ENCODE measurements at regions not wholly inside any gene's neighbourhood (a gene's known extent, or its start where the extent isn't known, plus 50 kb on each side); places are given as distances from the start of the nearest gene placed in this dataset.
"Not testable (repeated sequence)": the region's sequence is repeated elsewhere in the genome, so short reads cannot be mapped to it uniquely, and the experiment has no call there.

- no peak for DNase-seq (ENCODE audit: low read depth)
Measured at GRCh38 chr2:89000235-89000634, 308.8 kb downstream of the RPIA start.

- DNase-seq (ENCODE audit: low read depth), result not testable (repeated sequence)
Measured at GRCh38 chr2:89004238-89004637, 312.8 kb downstream of the RPIA start.

DNA sequence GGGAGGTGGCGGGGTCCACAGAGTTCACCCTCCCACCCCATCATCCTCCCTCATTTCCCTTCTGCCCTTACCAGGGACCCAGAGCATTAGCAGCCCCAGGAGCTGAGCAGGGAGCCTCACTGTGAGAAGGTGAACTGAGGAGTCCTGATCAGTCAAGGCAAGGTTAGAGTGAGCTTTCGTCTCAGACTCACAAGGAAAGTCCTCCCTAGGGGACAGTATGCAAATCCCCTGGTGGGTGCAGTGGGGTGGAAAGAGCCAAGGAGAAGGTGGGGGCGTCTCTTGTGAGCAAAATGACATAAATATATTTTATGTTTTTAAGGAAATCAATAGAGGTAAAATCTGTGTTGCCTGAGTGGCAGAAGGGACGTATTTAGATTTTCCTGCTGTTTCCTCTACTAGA, 329.1 kb downstream of the RPIA start:
- not testable (repeated sequence) for DNase-seq (ENCODE audit: low read depth)

DNA sequence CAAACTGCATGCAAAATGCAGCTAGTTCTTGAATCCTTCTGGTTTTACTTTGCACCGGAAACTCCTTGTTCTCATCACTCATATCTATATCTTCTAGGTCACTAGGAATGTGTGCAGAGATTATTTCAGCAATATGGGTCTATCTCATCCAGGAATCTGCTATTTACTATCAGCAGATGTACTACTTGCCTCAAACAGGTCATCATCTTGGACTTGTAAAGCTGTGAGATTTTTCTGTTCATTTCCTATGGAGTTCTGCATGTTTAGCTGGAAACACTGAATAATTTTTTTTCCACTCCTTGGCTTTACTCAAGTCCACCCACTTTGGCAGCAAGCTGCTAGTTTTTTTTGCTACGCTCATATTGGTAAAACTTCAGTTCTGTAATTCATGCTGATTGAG, 334.8 kb downstream of the RPIA start:
- not testable (repeated sequence) for DNase-seq (ENCODE audit: low read depth)

GRCh38 chr2:89027115-89027514, 335.6 kb downstream of the RPIA start:
- DNase-seq (ENCODE audit: low read depth), result not testable (repeated sequence)

DNA sequence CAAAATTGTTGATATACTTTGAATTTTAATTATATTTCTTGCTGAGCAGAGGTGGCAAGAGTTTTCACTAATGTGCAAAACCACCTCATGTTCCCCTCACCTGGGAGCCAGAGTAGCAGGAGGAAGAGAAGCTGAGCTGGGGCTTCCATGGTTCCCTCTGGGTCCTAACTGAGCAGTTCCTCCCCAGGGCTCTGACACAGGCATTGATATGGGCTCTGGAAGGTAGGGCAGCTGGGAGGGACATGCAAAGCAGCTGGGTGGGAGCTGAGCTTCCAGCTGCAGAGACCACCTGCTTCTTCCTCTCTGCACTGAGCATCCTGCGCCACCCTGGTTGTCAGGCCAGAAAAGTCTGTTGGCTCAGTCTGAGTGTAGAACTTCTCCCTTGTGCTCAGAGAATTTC, 336.1 kb downstream of the RPIA start:
- DNase-seq (ENCODE audit: low read depth), result not testable (repeated sequence)

- DNase-seq (ENCODE audit: low read depth), result not testable (repeated sequence)
Measured at GRCh38 chr2:89029257-89029656, 337.8 kb downstream of the RPIA start.

GRCh38 chr2:89048138-89049066, 356.9 kb downstream of the RPIA start:
- DNase-seq (ENCODE audit: low read depth), result not testable (repeated sequence)

- DNase-seq (ENCODE audit: low read depth), result not testable (repeated sequence)
Measured at GRCh38 chr2:89058616-89059015, 367.1 kb downstream of the RPIA start.

DNA sequence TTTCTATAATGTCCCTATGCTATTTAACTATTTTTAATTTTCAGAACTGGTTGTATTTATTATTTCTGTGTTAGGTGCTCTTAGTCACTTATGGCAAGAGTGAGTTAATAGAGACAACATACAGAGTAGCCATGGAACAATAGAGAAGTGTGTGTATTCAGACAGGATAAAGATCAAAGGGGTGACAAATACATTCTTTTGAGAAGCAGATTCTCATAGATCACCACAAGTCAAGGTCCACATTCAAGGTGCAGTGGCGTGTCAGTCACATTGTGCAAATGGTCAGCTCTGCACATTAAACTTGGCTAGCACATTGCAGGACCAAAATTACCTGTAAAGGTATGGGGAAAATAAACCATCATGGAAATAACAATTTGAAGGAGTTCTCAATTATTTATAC, 369.7 kb downstream of the RPIA start:
- DNase-seq (ENCODE audit: low read depth), result not testable (repeated sequence)

DNA sequence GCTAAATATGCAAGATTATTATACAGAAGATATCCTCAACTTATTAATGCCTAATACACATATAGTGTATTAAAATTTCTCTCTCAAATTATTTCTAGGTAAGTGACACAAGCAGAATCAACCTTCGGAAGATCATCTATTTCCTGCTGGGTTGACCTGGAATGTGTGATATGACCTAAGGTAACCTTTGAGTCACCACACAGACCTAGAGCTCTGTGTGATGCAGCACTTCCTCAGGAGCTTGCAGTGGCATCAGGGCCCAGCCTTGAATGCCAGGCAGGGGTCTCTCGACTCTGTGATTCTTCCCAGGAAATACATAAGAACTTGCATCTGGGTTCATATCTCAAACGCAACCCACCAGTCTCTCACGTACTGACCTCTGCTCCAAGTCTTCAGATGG, 385.3 kb downstream of the RPIA start:
- not testable (repeated sequence) for DNase-seq (ENCODE audit: low read depth)

DNA sequence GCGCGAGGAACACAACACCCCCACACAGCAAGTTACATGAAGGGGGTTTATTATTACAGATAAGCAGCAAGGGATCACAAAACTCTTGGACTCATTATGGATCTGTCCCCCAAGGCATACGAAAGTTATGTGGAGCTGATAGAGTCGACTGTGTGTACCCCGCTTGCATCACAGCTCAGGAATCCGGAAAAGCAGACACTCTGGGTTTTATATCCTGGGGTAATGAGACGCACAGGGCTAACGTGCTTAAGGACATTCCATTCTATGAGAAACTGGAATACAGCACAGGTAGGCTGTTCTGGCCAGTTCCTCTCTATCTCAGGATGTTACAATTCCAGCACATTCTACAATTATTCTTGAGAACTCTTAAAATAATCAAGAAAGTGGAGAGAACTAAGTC, 401.4 kb downstream of the RPIA start:
- not testable (repeated sequence) for DNase-seq (ENCODE audit: low read depth)

GRCh38 chr2:89095060-89095459, 403.6 kb downstream of the RPIA start:
- DNase-seq (ENCODE audit: low read depth), result not testable (repeated sequence)

DNA sequence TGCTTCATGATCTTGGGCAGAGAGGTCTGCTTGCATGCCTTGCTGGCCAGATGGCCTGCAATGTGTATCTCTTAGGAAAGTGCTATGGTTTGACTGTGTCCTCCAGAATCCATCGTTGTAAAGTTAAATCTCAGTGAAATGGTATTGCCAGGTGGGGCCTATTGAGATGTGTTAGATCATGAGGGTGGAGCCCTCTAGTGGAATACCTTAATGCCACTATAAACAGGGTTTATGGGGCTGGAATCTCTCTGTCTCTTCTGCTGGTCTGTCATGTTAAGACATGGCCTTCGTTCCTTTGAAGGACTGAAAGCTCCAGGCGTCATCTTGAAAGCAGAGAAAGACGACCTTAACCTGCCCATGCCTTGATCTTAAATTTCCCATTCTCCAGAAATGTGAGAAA, 411.1 kb downstream of the RPIA start:
- not testable (repeated sequence) for DNase-seq (ENCODE audit: low read depth)

- not testable (repeated sequence) for DNase-seq (ENCODE audit: low read depth)
Measured at GRCh38 chr2:89106369-89107019, 415.0 kb downstream of the RPIA start.

- not testable (repeated sequence) for DNase-seq (ENCODE audit: low read depth)
Measured at GRCh38 chr2:89112434-89112833, 421.0 kb downstream of the RPIA start.

DNA sequence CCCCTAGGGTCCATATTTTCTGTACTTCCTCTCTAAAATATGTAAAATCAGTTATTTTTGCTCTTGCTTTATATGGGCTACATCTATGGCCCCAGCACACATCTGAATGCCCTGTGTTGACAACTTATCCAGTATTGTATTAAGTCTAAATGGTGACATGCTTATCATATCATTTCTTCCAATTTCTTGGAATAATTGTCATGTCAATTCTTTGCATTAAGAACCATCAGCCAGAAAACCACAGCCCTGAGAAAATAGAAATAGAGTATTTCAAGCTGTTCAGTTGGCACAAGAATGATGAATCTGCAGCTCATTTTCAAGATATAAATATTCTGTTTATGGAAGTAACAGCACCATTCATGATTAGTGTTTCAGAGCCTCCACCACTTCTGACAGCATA, 421.8 kb downstream of the RPIA start:
- not testable (repeated sequence) for DNase-seq (ENCODE audit: low read depth)

DNA sequence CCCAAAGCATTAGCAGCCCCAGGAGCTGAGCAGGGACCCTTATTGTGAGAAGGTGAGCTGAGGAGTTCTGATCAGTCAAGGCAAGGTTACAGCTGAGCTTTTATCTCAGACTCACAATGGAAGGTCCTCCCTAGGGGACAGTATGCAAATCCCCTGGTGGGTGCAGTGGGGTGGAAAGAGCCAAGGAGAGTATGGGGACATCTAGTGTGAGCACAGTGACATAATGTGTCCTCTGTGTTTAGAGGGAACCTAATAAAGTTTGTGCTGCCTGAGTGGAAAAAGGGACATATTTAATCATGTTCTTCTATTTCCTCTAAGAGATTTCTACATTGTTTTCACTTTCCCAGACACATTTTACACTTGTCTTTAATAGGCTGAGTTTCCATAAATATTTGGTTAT, 438.0 kb downstream of the RPIA start:
- not testable (repeated sequence) for DNase-seq (ENCODE audit: low read depth)

DNA sequence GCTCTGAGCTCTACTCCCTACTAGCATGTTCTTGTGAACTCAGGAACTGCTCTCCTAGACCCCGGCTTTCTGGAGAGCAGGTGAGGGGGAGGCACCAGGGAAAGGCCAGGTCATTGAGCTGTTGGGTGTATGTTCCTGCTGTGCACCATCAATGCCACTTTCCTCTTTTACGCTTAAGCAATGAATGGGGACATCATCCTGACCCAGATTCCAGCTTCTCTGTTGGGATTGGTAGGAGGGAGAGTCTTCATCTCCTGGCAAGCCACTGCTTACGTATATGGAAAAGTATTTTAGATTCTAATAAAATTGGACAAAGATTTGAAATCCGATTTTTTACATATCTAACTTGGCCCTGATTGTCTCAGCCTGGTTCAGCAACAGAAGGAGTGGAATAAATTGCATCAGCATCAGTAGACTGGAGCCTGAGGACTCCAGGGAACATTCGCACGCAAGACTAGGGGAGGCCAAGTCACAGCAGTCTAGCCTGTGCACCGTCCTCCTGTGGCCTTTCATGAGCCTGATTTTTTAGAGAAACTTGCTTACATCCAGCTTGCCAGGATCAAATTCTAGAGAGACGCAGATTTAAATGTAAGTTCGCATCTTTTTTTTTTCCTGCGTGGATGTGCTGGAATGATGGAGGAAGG, 439.3 kb downstream of the RPIA start:
- DNase-seq (ENCODE audit: low read depth), result not testable (repeated sequence)

DNA sequence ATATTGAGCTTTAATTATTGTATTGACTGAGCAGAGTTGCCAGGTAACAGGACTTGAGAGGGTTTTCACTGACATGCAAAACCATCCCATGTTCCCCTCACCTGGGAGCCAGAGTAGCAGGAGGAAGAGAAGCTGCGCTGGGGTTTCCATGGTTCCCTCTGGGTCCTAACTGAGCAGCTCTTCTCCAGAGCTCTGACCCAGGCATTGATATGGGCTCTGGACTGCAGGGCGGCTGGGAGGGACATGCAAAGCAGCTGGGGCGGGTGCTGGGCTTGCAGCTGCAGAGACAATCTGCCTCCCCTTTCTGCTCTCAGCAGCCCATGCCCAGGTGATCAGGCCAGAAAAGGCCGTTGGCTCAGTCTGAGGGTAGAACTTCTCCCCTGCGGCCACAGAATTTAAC, 451.5 kb downstream of the RPIA start:
- not testable (repeated sequence) for DNase-seq (ENCODE audit: low read depth)

- DNase-seq (ENCODE audit: low read depth), result not testable (repeated sequence)
Measured at GRCh38 chr2:89145342-89145741, 453.9 kb downstream of the RPIA start.

GRCh38 chr2:89148256-89148655, 456.8 kb downstream of the RPIA start:
- DNase-seq (ENCODE audit: low read depth), result not testable (repeated sequence)

GRCh38 chr2:89151699-89152098, 460.2 kb downstream of the RPIA start:
- DNase-seq (ENCODE audit: low read depth), result not testable (repeated sequence)

Data from amniotic epithelial cell (primary cell).